T-helper 17 cell (primary cell): ENCODE measurements at regions not wholly inside any gene's neighbourhood (a gene's known extent, or its start where the extent isn't known, plus 50 kb on each side); places are given as distances from the start of the nearest gene placed in this dataset.

Experiments
- ATAC-seq: fragments of 150-1000 bp; cut with Tn5 transposase; 2 replicates; pipeline ENCODE4 v1.10.0; 2021; ENCODE audit warnings: mild to moderate bottlenecking, moderate library complexity
- DNase-seq, 3 donors: peaks; one replicate each; pipeline versions ENCODE4 v3.0.0 to v3.0.0-alpha.2; 2020 to 2021
- H3K9me3 ChIP-seq: one replicate; pipeline ENCODE4 v1.7.0; 2013; ENCODE audit warnings: low read length, mild to moderate bottlenecking; ENCODE audit not compliant: control insufficient read depth, poor library complexity, severe bottlenecking
- H3K27ac Mint-ChIP-seq: one replicate; pipeline ENCODE4 v1.8.0; 2022; ENCODE audit warnings: mild to moderate bottlenecking, moderate library complexity, mixed read lengths
- H3K27me3 Mint-ChIP-seq: one replicate; pipeline ENCODE4 v1.8.0; 2022; ENCODE audit warnings: mixed read lengths
- H3K36me3 Mint-ChIP-seq: one replicate; pipeline ENCODE4 v1.8.0; 2022; ENCODE audit warnings: low read depth, mixed read lengths
- H3K4me1 Mint-ChIP-seq: one replicate; pipeline ENCODE4 v1.8.0; 2022; ENCODE audit warnings: mild to moderate bottlenecking, mixed read lengths
- H3K4me3 Mint-ChIP-seq: one replicate; pipeline ENCODE4 v1.8.0; 2022; ENCODE audit warnings: mild to moderate bottlenecking, moderate library complexity, mixed read lengths

DNA sequence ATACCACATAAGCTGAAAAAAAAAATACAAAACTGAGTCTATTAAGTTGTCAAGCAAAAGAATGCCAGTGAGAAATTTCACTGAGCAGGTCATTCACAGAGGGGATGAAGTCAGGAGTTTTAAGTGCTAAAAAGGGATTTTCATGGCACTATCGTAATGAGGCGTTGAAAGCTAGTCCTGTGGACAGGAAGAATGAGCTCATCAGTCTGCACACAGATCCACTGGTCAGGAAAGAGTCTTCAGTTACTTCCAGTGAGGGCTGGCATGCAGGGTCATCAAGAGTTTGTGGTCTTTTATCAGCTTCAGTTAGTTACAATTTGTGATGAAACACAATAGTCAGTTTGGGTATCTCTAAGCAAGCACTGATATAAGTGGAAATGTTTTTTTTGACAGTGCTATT, 88.1 kb upstream of the WSCD2 start:
- H3K4me3 Mint-ChIP-seq = no peak overlapping the region
- ATAC-seq = no peak

DNA sequence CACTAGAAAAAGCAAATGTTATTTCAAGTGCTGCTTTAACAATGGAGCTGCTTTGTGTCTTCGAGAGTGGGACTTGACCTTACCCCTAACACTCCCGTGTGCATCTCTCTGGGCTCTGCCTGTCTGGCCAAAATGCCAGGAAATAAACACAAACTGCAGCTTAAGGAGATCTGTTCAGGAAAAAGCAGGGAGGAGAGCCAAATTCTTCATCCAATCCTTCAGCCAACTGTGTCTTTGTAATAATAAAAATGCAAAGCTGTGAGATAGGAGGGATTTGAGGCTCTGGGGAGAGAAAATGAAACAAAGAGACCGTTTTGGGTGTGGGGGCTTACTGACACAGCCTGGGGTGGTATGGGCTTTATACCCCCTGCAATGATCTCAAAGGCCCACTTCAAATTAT, 85.8 kb upstream of the WSCD2 start:
- H3K36me3 Mint-ChIP-seq = no peaks in the 10 kb centered on the region
- H3K4me1 Mint-ChIP-seq = peaks cover 16% of the 10 kb centered on the region
- H3K27me3 Mint-ChIP-seq = no peaks in the 10 kb centered on the region
- H3K27ac Mint-ChIP-seq = no peak overlapping the region
- ATAC-seq (no peak), DNase-seq (no peak)
- H3K9me3 ChIP-seq = no peaks in the 10 kb centered on the region
- H3K4me3 Mint-ChIP-seq = no peak overlapping the region

More for the DNA sequence above, 88.1 kb upstream of the WSCD2 start:
- no peaks in the 10 kb centered on the region for H3K9me3 ChIP-seq
- DNase-seq = no peak
- Mint-ChIP-seq H3K4me1 (peaks cover 7% of the 10 kb centered on the region), H3K27ac (no peak overlapping the region), H3K36me3 (no peaks in the 10 kb centered on the region), H3K27me3 (no peaks in the 10 kb centered on the region)

DNA sequence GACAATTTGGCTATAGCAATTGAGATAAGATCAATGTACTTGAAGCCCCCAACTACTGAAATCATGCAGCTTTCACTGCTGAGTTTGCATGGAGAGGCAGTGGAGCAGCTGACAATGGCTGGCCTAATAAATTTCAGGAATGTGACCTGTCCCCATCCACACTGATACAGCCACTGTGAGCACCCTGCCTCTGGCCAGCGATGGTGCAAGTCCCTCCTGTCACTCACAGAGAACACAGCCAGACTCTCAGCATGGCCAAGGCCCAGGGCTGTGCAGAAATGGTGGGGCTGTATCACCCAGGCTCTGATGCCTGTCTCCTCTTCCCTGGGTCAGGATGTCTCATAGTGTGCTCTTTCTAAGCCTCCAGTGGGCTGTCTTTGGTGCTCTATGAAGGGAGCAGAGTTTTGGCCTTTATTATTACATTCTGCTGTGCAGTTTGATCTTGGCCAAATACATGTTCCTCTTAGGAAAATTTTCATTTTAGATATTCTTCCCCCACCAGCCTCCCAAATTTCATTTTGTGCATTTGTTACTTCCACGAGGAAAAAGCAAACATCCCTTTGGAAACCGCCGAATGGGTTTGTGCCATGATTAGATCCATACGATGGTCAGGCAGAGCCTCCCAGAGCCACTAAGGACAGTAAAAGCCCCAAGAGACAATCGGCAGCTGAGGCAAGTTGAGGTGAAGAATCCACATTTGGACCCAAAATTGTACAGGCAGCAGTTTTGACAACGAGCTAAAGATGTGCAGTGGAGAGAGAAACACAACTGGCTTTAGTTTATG, 85.1 kb upstream of the WSCD2 start:
- no peak for DNase-seq
- Mint-ChIP-seq H3K4me3 (no peak overlapping the region), H3K36me3 (no peaks in the 10 kb centered on the region), H3K4me1 (peaks cover 17% of the 10 kb centered on the region), H3K27me3 (no peaks in the 10 kb centered on the region), H3K27ac (no peak overlapping the region)
- ATAC-seq = no peak
- no peaks in the 10 kb centered on the region for H3K9me3 ChIP-seq

DNA sequence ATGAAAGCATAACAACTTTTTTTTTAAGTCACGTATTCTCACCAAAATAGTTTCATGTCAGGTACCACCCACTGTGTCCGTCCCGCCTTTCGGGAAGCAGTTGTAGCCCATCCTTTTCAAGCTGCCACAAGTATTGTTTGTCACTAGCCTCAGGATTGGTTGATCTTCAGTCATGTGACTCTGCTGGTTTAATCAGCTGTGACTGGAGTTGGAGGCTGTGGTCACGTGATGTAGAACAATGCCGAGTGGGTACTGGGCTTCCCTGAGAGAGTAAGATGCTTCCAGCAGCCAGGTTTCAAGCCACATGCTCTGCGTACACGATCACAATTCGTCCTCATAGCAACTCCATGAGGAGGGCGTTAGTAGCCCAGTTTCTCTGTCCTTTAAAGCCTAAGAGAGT, 83.0 kb upstream of the WSCD2 start:
- Mint-ChIP-seq H3K4me3 (peak overlapping the region; percentile 77), H3K27me3 (no peaks in the 10 kb centered on the region), H3K4me1 (peaks cover 22% of the 10 kb centered on the region), H3K27ac (no peak overlapping the region), H3K36me3 (no peaks in the 10 kb centered on the region)
- no peaks in the 10 kb centered on the region for H3K9me3 ChIP-seq
- DNase-seq (no peak), ATAC-seq (no peak)

DNA sequence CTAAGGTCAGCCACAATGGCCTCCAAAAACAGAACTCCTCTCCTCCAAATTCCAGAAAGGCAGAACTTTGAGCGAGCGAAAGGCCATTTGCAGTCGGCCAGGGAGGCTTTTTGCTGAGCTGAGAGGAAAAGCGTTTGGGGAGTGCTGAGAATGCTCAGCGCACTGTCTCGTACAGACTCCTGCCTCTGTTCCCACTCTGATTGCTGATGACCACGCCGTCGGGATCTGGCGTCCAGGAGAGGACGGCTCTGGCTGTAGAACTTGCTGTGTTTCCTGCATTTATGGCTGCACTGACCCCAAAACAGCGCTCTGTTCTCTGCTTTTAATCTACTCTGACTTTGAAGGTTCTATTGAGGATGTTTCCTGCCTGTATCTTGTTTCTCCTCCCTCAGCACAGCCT, 82.4 kb upstream of the WSCD2 start:
- H3K4me1 Mint-ChIP-seq = peaks cover 21% of the 10 kb centered on the region
- H3K9me3 ChIP-seq = no peaks in the 10 kb centered on the region
- DNase-seq (no peak), ATAC-seq (no peak)
- H3K27ac Mint-ChIP-seq = peak overlapping the region; percentile 27
- H3K4me3 Mint-ChIP-seq = peak overlapping the region; percentile 77
- H3K27me3 Mint-ChIP-seq = no peaks in the 10 kb centered on the region
- H3K36me3 Mint-ChIP-seq = no peaks in the 10 kb centered on the region

DNA sequence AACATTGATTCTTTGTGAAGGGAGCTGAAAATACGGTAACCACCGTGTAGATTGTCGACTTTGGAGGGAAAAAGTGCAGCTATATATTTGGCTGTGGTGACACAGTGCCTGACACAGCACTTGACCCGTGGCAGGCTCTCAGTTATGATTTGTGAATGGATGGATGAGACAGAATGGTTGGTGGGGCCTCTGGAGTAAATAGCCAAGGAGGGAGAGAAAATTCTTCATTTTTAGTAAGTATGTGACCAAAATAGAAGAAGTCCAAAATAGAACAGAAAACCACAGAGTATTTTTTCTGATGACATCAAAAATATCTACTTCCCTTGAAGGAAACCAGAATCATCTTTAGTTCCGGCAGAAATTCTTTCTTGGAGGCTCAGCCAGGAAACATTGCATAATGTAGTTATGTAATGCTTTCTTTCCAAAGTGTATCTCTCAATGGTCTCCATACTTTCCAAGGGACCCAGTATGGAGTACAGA, 82.0 kb upstream of the WSCD2 start:
- Mint-ChIP-seq H3K27ac (peak overlapping the region; percentile 27), H3K4me3 (peak overlapping the region; percentile 77), H3K36me3 (no peaks in the 10 kb centered on the region), H3K27me3 (no peaks in the 10 kb centered on the region), H3K4me1 (peaks cover 24% of the 10 kb centered on the region)
- DNase-seq = no peak
- peak; percentile 52 for ATAC-seq
- H3K9me3 ChIP-seq = no peaks in the 10 kb centered on the region

DNA sequence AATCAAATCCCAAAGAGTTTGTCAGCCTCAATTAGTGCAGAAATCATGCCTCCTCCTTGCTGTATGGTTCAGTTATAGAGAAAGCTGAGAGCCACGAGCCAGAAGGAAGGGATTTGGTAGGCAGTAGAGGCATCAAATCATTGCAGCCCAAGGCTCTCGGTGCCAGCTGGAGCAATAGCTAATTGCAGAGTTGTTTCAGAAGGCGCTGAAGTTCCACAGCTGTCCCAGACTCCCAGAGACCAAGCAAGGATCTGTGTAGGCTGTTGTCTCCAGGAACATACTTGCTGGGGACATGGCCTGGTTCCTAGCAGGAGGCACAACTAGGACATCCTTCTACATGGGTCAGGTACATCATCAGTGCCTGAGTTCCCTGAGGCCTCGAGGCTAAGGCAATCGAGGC, 80.4 kb upstream of the WSCD2 start:
- no peaks in the 10 kb centered on the region for H3K27me3 Mint-ChIP-seq
- H3K4me3 Mint-ChIP-seq = no peak overlapping the region
- no peak overlapping the region for H3K27ac Mint-ChIP-seq
- H3K36me3 Mint-ChIP-seq = no peaks in the 10 kb centered on the region
- peaks cover 31% of the 10 kb centered on the region for H3K4me1 Mint-ChIP-seq
- ATAC-seq = no peak
- no peak for DNase-seq
- no peaks in the 10 kb centered on the region for H3K9me3 ChIP-seq

DNA sequence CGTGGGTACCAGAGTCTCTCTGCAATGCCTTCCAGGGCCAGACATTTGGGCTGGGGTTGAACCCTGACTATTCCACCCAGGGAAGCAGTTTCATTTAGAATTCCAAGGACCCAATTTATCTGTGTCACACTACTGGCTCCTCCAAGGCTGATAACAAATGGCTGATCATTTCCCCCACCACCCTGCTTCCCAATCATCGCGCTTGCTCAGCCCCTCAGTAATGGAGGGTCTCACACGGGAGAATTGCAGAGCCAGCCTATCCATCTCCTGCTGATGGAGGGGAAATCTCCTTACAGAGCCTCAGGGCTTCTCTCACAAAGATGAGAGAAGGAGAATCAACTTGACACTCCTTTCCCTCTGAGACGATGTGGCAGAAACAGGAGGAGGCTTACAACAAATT, 78.4 kb upstream of the WSCD2 start:
- Mint-ChIP-seq H3K27me3 (no peaks in the 10 kb centered on the region), H3K4me3 (no peak overlapping the region), H3K4me1 (peaks cover 31% of the 10 kb centered on the region), H3K36me3 (no peaks in the 10 kb centered on the region), H3K27ac (peak overlapping the region; percentile 46)
- DNase-seq (no peak), ATAC-seq (no peak)
- H3K9me3 ChIP-seq = no peaks in the 10 kb centered on the region

DNA sequence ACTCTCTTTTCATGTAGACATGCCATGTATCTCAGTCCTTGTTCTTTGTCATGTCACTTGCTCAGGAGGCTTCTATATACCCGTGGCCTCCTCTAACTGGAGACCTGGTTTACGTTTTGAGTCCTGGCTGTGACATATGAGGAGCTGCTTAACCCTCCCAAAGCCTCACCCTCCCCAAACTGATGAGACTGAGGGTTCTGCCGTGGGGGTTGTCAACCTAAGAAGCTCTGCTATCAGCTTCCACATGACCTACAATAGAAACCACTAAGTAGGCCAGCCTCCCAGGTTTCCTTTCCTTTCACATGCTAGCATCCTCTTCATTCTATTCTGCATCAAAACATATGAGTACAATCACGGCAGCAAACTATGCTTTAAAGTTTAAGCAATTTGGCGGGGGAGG, 76.8 kb upstream of the WSCD2 start:
- DNase-seq (peak in 2 of 3 donors; percentile 10 to 28), ATAC-seq (peak; percentile 96)
- H3K36me3 Mint-ChIP-seq = no peaks in the 10 kb centered on the region
- H3K27ac Mint-ChIP-seq = peak overlapping the region; percentile 46
- H3K4me1 Mint-ChIP-seq = peaks cover 31% of the 10 kb centered on the region
- H3K9me3 ChIP-seq = no peaks in the 10 kb centered on the region
- H3K27me3 Mint-ChIP-seq = no peaks in the 10 kb centered on the region
- H3K4me3 Mint-ChIP-seq = peak overlapping the region; percentile 19

DNA sequence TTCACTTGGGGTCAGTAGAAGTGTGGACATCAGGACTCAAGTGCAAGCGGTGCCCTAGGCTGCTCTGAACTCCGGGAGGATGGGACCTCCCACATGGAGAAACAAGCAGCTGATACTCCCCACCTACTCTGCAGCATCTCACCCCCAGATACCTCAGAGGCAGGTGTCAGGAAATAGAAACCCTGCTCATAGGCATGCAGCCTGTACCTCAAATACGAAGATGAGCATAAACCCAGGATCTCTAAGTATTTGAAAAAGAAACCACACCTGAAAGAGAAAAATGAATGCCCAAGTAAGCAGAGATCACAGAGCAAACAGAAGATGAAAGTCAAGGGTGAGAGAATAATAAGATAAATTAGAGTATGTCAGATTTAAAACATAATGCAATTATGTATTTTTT, 75.6 kb upstream of the WSCD2 start:
- no peaks in the 10 kb centered on the region for H3K27me3 Mint-ChIP-seq
- H3K9me3 ChIP-seq = no peaks in the 10 kb centered on the region
- peak overlapping the region; percentile 0 for H3K4me3 Mint-ChIP-seq
- H3K27ac Mint-ChIP-seq = peak overlapping the region; percentile 46
- DNase-seq = no peak
- peaks cover 23% of the 10 kb centered on the region for H3K4me1 Mint-ChIP-seq
- ATAC-seq = no peak
- no peaks in the 10 kb centered on the region for H3K36me3 Mint-ChIP-seq

DNA sequence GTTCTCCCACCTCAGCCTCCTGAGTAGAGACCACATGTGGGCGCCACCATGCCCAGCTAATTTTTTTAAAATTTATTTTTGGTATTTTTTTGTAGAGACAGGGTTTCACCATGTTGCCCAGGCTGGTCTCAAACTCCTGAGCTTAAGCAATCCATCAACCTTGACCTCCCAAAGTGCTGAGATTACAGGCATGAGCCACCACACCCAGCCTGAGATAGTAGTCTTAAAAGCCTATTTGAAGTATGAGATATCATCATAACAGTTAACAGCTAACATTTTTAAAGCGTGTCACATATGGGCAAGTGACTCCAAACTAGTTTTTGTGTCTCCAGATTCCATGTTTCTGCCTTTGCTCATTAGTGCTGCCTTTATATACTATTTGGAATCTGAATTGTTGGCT, 74.6 kb upstream of the WSCD2 start:
- DNase-seq = no peak
- ATAC-seq = no peak
- Mint-ChIP-seq H3K27me3 (no peaks in the 10 kb centered on the region), H3K4me1 (peaks cover 23% of the 10 kb centered on the region), H3K4me3 (no peak overlapping the region), H3K36me3 (no peaks in the 10 kb centered on the region), H3K27ac (no peak overlapping the region)
- no peaks in the 10 kb centered on the region for H3K9me3 ChIP-seq

DNA sequence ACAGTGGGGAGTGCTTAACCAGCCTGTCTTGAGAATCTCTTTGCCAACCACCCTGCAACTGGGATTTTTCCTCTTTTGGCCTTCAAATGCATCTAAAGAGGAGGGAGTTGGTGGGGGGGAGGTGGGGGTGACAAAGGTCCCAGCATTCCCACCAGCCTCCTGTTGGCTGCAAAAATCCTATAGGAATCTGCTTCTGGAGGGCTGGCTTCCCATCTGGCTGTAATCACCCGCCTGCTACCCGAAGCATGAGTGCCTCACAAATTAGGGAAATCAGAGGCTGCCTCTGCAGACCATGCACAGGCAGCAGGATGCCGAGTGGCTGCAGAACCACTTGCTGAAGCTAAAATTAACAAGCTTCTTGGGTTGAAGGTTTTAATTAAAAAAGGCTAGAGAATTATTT, 73.9 kb upstream of the WSCD2 start:
- Mint-ChIP-seq H3K4me1 (peaks cover 23% of the 10 kb centered on the region), H3K36me3 (no peaks in the 10 kb centered on the region), H3K27ac (no peak overlapping the region), H3K27me3 (no peaks in the 10 kb centered on the region), H3K4me3 (no peak overlapping the region)
- ATAC-seq (no peak), DNase-seq (no peak)
- H3K9me3 ChIP-seq = no peaks in the 10 kb centered on the region

DNA sequence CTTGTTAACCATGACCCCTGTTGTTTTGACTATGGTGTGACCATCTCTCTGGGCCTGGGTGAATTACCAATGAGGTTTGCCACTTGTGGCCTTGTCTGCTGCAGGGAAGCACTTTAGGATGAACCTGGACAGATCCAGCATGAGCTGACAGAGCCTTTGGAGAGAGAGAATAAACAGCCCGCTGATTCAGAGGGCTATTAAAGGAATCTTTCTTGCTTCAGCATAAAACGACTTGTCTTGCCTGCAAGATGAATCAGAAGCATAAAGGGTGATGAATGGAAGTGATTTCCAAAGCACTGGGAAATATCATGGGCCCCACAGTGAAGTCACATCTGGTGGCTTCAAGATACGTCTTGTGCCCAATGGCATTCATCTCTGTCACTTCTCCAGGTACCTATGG, 69.0 kb upstream of the WSCD2 start:
- H3K9me3 ChIP-seq = no peaks in the 10 kb centered on the region
- Mint-ChIP-seq H3K27ac (no peak overlapping the region), H3K4me1 (peaks cover 4% of the 10 kb centered on the region), H3K27me3 (peaks cover 16% of the 10 kb centered on the region), H3K36me3 (no peaks in the 10 kb centered on the region), H3K4me3 (no peak overlapping the region)
- DNase-seq (no peak), ATAC-seq (no peak)

DNA sequence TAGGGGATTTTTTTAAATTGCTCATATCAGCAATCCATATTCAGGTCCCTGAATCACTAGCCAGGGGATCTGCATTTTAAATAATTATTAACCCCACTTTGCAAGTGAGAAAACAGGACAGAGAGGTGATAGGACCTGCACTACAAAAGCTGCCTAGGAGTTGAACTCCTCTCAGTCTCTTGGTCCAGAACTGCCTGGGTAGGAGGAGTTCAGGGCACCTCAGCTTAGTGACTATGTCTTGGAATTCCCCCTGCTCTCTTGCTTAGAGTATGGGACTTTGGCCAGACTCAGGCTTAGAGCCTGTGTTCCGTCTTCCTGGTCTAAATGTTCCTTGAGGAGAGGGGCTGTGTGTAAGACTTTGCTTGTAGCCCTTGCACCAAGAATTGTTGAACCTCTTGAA, 68.2 kb upstream of the WSCD2 start:
- ATAC-seq (no peak), DNase-seq (no peak)
- H3K9me3 ChIP-seq = no peaks in the 10 kb centered on the region
- Mint-ChIP-seq H3K4me1 (peaks cover 4% of the 10 kb centered on the region), H3K27me3 (peaks cover 16% of the 10 kb centered on the region), H3K27ac (no peak overlapping the region), H3K36me3 (peaks cover 2% of the 10 kb centered on the region), H3K4me3 (no peak overlapping the region)
